ENCODE measurements at regions not wholly inside any gene's neighbourhood (a gene's known extent, or its start where the extent isn't known, plus 50 kb on each side); places are given as distances from the start of the nearest gene placed in this dataset.

GRCh38 chr20:50344232-50345071, 153.8 kb downstream of the CEBPB start:
- DNase-seq: peak in 1 of 5 experiments; percentile 39

DNA sequence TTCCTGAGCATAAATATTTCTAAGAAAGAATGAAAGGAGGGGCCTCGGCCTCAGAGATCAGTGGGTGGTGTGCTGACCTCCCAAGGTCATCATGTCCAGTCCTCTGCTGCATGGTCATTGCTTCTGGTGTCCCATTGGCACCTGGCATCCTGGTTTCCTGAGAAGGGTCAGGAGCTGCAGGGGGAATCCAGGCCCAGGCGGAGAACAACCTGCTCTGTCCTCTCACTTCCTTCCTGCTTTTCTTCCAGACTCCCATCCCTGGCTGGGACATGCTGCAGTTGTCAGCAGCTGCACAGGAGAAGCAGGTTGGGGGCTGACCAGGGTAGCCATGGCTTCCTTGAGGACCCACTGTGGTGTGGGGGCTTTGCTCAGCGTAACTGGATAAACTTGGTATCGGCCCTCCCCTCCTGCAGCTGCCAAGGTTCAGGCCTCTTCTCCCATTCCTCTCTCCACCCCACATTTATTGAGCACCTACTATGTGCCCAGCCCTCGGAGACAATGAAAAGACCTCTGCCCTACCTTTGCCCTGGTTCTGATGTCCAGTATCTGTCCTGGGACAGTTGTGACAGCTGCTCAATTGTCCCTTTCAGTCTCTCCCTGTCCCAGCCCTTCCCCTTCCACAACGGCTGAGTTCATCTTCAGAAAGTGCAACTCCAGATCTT, 155.2 kb downstream of the CEBPB start:
- no peak for DNase-seq

- peak in 1 of 5 experiments; percentile 40 for DNase-seq
These were observed 156.0 kb downstream of the CEBPB start for GRCh38 chr20:50346374-50347283.

DNA sequence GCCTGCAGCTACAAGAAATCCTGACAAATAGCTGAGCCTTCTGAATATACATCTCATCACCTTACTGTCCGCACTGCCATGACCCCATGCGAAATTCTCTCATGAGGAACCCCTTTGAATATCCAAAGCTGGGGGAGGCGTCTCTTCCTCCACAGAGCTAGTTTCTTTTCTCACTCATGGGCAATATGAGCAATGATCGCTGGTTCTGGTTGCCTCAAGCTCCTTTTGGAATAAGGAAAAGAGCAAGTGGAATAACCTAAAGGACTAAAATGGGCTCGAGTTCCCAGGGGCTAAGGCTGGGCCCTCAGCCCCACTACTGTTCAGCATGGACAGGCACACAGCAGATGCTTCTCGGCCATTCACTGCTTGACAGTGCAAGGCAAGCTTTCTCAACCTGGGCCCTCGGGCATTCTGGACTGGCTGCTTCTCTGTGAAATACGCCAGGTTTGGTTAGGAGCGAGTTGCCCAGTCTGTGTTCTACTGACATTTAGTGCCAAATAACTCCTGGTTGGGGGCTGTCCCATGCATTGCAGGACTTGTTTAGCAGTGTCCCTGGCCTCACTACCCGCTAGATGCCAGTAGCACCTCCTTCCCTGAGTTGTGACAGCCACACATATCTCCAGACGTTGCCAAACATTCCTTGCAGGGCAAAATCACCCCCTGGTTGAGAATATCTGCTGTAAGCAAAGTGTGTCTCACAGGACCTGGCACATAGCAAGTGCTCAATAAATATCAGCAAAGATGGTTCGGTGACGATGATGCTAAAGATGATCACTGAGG, 156.8 kb downstream of the CEBPB start:
- no peak for DNase-seq

- DNase-seq: no peak
These were observed 157.5 kb downstream of the CEBPB start for GRCh38 chr20:50348096-50348495.

DNA sequence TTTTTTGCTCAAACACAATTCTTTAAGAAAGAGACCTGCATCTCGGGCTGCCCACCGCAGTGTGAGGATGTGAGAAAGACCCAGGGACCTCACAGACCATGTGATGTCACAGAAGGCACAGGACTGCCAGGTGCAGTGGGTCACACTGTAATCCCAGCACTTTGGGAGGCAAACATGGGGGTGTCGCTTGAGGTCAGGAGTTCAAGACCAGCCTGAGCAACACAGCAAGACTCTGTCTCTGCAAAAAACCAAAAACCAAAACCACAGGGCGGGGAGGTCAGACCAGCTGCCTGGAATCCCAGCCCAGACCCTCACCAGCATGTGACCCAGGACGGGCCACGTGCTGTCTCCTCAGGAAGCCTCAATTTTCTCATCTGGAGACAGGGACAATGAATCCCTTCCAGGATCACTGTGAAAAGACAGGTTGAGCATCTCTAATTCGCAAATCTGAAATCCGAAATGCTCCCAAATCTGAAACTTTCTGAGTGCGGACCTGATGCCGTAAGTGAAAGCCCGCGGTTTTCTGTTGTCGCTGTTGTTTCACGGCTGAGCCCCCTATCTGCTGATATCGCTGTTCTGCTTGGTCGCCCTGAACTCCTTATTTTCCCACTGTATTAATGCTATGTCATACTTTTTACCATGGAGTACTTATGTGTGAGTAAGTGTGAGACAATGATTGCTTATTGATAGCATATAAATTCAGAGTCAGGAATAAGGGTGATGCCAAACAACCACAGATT, 159.5 kb upstream of the PTPN1 start:
- DNase-seq: no peak

- DNase-seq: no peak
These were observed 158.6 kb upstream of the PTPN1 start for GRCh38 chr20:50351541-50351940.

DNA sequence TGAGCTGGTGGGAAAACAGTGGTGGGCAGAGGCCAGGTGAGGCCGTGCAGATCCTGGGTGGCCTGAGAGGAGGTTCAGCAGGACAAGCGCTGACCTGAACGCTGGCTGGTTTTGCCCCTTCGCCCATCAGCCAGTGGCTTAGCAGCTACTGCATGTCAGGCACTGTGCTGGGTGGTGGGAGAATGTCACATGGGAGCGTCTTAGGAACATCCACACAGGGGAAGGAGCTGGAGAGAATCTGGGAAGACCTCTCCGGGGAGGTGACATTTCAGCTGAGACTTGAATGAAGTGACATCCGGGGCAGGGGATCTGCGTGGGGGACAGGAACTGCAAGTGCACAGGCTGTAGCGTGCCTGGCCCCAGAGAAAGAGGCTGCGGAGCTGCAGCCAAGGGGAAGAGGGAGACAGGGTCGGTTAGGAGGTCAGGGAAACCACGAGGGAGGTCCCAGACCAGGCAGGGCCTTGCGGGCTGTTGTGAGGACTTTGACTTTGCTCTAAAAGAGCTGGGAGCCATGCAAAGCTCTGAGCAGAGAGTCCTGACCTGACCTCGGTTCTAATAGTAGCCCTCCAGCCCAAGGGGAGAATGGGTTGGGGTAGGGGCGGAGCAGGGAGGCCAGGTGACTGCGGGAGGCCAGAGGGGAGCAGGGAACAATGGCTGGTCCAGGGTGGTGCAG, 156.8 kb upstream of the PTPN1 start:
- DNase-seq: no peak

- no peak for DNase-seq
These were observed 155.2 kb upstream of the PTPN1 start for GRCh38 chr20:50354721-50355589.

DNA sequence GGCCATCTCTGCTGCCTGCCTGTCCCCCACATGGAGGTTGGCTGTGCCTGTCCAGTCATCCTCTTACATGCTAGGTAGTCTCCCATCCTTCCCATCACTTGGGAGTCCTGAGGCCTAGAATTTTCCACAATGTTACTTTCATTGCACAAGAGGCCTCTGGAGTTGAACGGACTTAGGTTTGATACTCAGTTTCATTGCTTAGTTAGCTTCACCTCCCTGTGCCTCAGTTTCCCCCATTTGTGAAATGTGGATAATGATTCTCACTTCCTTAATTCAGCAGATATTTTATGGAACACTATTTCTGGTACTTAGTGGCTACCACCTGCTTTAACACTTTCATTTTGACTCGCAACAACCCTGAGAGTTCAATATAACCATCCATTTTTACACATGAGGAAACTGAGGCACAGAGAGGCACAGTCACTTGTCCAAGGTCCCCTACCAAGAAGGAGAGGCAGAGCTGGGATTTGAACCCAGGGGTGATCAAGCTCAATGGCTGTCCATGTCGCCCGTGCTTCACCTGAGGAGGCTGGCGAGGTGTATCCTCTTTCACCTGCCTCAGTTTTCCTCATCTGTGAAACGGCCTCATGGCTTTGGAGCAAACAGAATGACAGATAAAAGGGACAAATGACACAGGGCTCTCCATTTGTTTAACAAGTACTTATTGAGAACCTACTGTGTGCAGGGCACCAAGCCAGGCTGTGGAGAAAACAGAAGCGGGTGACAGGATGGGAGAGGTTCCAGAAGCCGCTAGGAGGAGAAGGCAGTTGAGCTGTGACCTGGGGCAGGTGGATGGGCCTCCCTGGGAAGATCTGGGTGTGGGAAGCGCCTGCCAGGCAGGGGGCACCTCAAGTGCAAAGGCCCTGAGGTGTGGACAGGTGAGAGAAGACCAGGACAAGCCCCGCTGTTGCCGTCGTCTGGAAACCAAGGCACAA, 154.3 kb upstream of the PTPN1 start:
- no peak for DNase-seq

DNA sequence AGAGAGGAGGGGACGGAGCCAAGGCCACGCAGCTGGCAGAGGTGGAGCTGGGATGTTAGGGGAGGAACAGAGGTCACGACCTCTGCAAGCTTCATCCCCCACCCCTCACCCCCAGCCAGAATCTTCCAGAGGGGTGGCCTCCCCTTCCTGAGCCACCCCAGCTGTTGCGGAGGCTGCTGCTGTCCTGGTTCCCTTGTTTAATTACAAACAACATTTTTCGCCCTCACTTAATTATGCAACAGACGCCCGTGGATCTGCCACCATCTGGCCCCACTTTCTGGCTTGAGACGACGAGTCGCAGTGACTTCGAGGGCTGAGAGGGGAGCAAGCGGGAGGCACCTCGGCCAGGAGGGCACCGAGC, 153.7 kb upstream of the PTPN1 start:
- no peak for DNase-seq

- DNase-seq: no peak
These were observed 153.0 kb upstream of the PTPN1 start for GRCh38 chr20:50356962-50357782.

DNA sequence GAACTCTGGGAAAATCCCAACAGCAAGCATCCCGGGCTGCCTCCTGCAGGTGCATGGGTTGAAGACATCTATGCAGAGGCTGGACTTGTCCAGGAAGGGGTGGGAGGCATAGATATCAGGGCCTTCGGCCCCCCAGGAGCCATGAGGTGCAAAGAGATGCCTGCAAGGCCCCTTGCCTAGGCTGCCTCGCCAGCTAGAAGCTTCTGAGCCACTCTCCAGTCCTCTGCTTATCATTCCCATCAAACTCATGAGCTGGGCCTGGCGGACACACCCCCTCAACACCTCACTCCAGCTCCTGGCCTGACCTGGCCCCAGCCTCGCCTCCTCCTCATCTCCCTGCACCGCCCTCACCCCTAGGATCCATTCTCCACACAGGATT, 152.4 kb upstream of the PTPN1 start:
- no peak for DNase-seq

DNA sequence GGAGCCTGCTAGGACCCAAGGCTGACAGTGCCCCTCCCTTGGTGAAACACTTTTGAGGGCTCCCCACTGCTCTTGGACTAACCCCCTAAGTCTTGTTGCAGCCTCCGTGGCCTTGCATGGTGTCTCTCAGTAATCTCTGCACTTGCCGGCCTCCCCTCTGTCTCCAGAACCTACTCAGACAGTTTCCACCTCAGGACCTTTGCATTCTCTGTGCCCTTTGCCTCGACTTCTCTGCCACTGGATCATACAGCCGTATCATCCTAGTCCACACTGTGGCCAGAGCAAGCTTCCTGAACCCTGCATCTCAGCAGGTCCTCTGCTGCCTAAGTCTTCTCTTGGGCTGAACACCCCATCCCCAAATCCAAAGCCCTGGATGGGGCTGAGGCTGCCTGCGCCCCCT, 152.0 kb upstream of the PTPN1 start:
- DNase-seq: no peak

- DNase-seq: no peak
These were observed 151.2 kb upstream of the PTPN1 start for GRCh38 chr20:50358971-50359370.

DNA sequence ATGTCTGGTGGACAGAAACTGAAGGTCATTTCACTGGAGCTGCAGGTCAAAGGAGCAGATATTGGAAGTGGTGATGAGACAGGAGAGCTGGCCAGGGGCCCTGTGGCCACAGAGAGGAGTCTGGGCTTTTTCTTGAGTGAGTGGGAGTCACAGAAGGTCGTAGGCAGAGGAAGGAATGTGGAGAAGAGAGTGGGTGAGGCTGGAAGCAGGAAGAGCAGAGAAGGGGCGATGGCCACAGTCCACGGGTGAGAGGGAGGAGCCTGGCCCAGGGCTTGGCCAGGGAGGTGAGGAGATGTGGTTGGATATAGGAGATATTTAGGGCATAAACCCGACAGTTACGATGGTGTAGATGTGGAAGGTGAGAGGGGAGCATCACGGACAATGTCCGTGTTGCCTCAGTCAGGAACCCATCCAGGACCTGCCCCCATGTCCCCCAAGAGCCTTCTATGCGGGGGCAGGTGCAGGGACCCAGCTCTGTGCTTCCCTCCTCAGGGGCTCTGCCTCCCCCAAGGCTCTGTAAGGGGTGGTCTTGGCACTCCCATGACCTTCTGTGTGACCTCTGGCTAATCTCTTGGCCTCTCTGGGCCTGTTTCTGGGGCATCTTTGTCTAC, 150.5 kb upstream of the PTPN1 start:
- DNase-seq: no peak

- no peak for DNase-seq
These were observed 149.9 kb upstream of the PTPN1 start for GRCh38 chr20:50360218-50360672.

GRCh38 chr20:50360921-50361320, 149.3 kb upstream of the PTPN1 start:
- DNase-seq: no peak

All from T-helper 2 cell (primary cell).